ENCODE measurements at regions not wholly inside any gene's neighbourhood (a gene's known extent, or its start where the extent isn't known, plus 50 kb on each side); places are given as distances from the start of the nearest gene placed in this dataset.

- TF ChIP-seq CTCF (IDR thresholded peaks at IDR 0.05; ENCODE audit: low read length) (no peak), EZH2 (IDR thresholded peaks at IDR 0.05; ENCODE audit: borderline replicate concordance, low read length) (no peak)
These were observed 105.6 kb upstream of the ROPN1 start for GRCh38 chr3:124097362-124098131.
